ENCODE measurements at regions not wholly inside any gene's neighbourhood (a gene's known extent, or its start where the extent isn't known, plus 50 kb on each side); places are given as distances from the start of the nearest gene placed in this dataset.

DNA sequence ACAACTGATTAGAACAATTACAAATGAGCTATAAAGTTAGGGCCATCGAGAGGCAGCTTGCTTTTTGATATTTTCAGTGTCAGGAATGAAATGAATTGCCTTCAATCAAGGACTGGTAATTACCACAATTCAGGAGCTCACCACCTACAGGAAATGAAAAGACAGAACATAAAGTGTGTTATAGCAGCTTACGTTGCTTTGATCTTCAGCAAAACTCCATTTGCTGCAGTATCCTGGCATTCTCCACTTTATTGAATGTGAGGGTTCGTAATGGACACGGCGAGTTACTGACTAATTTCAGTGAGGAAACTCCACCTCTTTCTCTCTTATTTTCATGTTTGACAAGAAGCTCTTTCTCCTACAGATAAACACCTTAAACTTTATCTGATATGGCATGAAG lies 440.0 kb upstream of the HSF2 start:
- TF ChIP-seq POLR2A (IDR thresholded peaks at IDR 0.05) = no peak
- TF ChIP-seq, protein P1, sequence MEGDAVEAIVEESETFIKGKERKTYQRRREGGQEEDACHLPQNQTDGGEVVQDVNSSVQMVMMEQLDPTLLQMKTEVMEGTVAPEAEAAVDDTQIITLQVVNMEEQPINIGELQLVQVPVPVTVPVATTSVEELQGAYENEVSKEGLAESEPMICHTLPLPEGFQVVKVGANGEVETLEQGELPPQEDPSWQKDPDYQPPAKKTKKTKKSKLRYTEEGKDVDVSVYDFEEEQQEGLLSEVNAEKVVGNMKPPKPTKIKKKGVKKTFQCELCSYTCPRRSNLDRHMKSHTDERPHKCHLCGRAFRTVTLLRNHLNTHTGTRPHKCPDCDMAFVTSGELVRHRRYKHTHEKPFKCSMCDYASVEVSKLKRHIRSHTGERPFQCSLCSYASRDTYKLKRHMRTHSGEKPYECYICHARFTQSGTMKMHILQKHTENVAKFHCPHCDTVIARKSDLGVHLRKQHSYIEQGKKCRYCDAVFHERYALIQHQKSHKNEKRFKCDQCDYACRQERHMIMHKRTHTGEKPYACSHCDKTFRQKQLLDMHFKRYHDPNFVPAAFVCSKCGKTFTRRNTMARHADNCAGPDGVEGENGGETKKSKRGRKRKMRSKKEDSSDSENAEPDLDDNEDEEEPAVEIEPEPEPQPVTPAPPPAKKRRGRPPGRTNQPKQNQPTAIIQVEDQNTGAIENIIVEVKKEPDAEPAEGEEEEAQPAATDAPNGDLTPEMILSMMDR (IDR thresholded peaks at IDR 0.05) = no peak

Measured in transverse colon (tissue), 3 donors.